ENCODE measurements at regions not wholly inside any gene's neighbourhood (a gene's known extent, or its start where the extent isn't known, plus 50 kb on each side); places are given as distances from the start of the nearest gene placed in this dataset.
A peak's percentile ranks its signal among the peaks of the same experiment; 100 is the strongest.

GRCh38 chr5:124537522-124537921, 208.9 kb downstream of the ZNF608 start:
- H3K27ac ChIP-seq, result peak overlapping the region; percentile 36
- DNase-seq (no peak), ATAC-seq (no peak)
- H3K4me1 ChIP-seq, result no peaks in the 10 kb centered on the region
- H3K36me3 ChIP-seq, result no peaks in the 10 kb centered on the region
- no peaks in the 10 kb centered on the region for H3K27me3 ChIP-seq (ENCODE audit: low read depth)
- H3K9me3 ChIP-seq, result no peaks in the 10 kb centered on the region
- no peak for TF ChIP-seq CTCF (IDR thresholded peaks at IDR 0.05)
- intact Hi-C loops (cut with DNase I), result no loop called here
- no peak overlapping the region for H3K4me3 ChIP-seq

- Histone ChIP-seq H3K36me3 (no peaks in the 10 kb centered on the region), H3K27ac (peak overlapping the region; percentile 36), H3K4me1 (no peaks in the 10 kb centered on the region), H3K27me3 (ENCODE audit: low read depth) (no peaks in the 10 kb centered on the region), H3K4me3 (no peak overlapping the region), H3K9me3 (no peaks in the 10 kb centered on the region)
- no peak for TF ChIP-seq CTCF (IDR thresholded peaks at IDR 0.05)
- no peak for DNase-seq
- intact Hi-C loops (cut with DNase I), result no loop called here
- ATAC-seq, result peak in 1 of 2 donors; percentile 26
These were observed 209.3 kb downstream of the ZNF608 start for GRCh38 chr5:124537107-124537506.

GRCh38 chr5:124536333-124536732, 210.1 kb downstream of the ZNF608 start:
- Histone ChIP-seq H3K27me3 (ENCODE audit: low read depth) (no peaks in the 10 kb centered on the region), H3K27ac (peak overlapping the region; percentile 36), H3K36me3 (no peaks in the 10 kb centered on the region), H3K9me3 (no peaks in the 10 kb centered on the region), H3K4me1 (no peaks in the 10 kb centered on the region), H3K4me3 (no peak overlapping the region)
- no peak for DNase-seq
- no peak for TF ChIP-seq CTCF (IDR thresholded peaks at IDR 0.05)
- peak in 1 of 2 donors; percentile 33 for ATAC-seq
- intact Hi-C loops (cut with DNase I), result no loop called here

- ATAC-seq (no peak), DNase-seq (no peak)
- Histone ChIP-seq H3K27ac (no peak overlapping the region), H3K36me3 (no peaks in the 10 kb centered on the region), H3K9me3 (no peaks in the 10 kb centered on the region), H3K4me3 (no peak overlapping the region), H3K4me1 (no peaks in the 10 kb centered on the region), H3K27me3 (ENCODE audit: low read depth) (no peaks in the 10 kb centered on the region)
- intact Hi-C loops (cut with DNase I), result no loop called here
- TF ChIP-seq CTCF (IDR thresholded peaks at IDR 0.05), result no peak
These were observed 215.5 kb downstream of the ZNF608 start for GRCh38 chr5:124530916-124531315.

GRCh38 chr5:124528838-124529237, 217.6 kb downstream of the ZNF608 start:
- ATAC-seq, result no peak
- Histone ChIP-seq H3K27me3 (ENCODE audit: low read depth) (no peaks in the 10 kb centered on the region), H3K27ac (no peak overlapping the region), H3K9me3 (no peaks in the 10 kb centered on the region), H3K36me3 (no peaks in the 10 kb centered on the region), H3K4me1 (no peaks in the 10 kb centered on the region), H3K4me3 (no peak overlapping the region)
- DNase-seq, result no peak
- intact Hi-C loops (cut with DNase I), result no loop called here
- no peak for TF ChIP-seq CTCF (IDR thresholded peaks at IDR 0.05)
